MM.1S (cell line): ENCODE measurements at regions not wholly inside any gene's neighbourhood (a gene's known extent, or its start where the extent isn't known, plus 50 kb on each side); places are given as distances from the start of the nearest gene placed in this dataset.

Experiments used
- CTCF ChIP-seq: fragments of 300-600 bp; sonication (generic); IDR thresholded peaks from 2 replicates; pipeline ENCODE4 v1.5.1; 2016; ENCODE audit warnings: antibody characterized with exemption, low read length, mixed read lengths
- EZH2 ChIP-seq: fragments of 300-600 bp; sonication (generic); optimal IDR thresholded peaks from 2 replicates; pipeline ENCODE3; 2017; ENCODE audit warnings: low read depth, mild to moderate bottlenecking, antibody characterized with exemption, low read length, mixed read lengths

GRCh38 chr2:38438133-38438882 lies 61.2 kb upstream of the ATL2 start:
- TF ChIP-seq CTCF (no peak), EZH2 (no peak)
